T-cell (primary cell): ENCODE measurements at regions not wholly inside any gene's neighbourhood (a gene's known extent, or its start where the extent isn't known, plus 50 kb on each side); places are given as distances from the start of the nearest gene placed in this dataset.

Experiments
- ATAC-seq, 4 experiments: fragments of 200-7000 bp in 3 of 4; fragments of 150-1000 bp in 1 of 4; cut with Tn5 transposase; replicated peaks in 1 of 4; 1 replicate in 3 of 4; 2 replicates in 1 of 4; pipeline ENCODE4 v1.10.0; 2021; ENCODE audit warnings: moderate library complexity in 3 of 4, mild to moderate bottlenecking in 2 of 4, moderate number of reproducible peaks in 1 of 4
- CTCF ChIA-PET, 2 donors: fragments of 300-600 bp; sonication (Branson Sonifier 250); formaldehyde crosslinking; loops; one replicate each; lab custom pipeline; 2022; ENCODE audit warnings: antibody characterized with exemption in 2 of 2; lab: Charles Lee
- POLR2A ChIA-PET, 2 donors: fragments of 300-600 bp; sonication (Branson Sonifier 250); formaldehyde crosslinking; loops; one replicate each; lab custom pipeline; 2022; ENCODE audit warnings: antibody characterized with exemption in 2 of 2; lab: Charles Lee
- DNase-seq, 35 experiments: peaks; one replicate each; pipeline versions ENCODE4 v3.0.0 to v3.0.0-alpha.2; 2013 to 2023
- H3K27ac ChIP-seq: one replicate; pipeline ENCODE4 v1.5.1; 2013; ENCODE audit warnings: low read length
- H3K27me3 ChIP-seq, 2 experiments: replicated peaks in 1 of 2; 1 replicate in 1 of 2; 2 replicates in 1 of 2; pipeline versions ENCODE4 v1.6.1 to v1.7.0; 2013; ENCODE audit warnings: low read length in 1 of 2, mixed read lengths in 1 of 2; ENCODE audit not compliant: control insufficient read depth in 2 of 2, insufficient read depth in 2 of 2; ENCODE audit errors: extremely low read depth in 1 of 2
- H3K36me3 ChIP-seq, 2 donors: 1 replicate in 1 of 2; 2 replicates in 1 of 2; pipeline versions ENCODE4 v1.6.1 to v1.7.0; 2013; ENCODE audit warnings: low read length in 1 of 2; ENCODE audit not compliant: control insufficient read depth in 2 of 2, insufficient read depth in 1 of 2; ENCODE audit errors: extremely low read depth in 1 of 2
- H3K4me1 ChIP-seq, 2 experiments: 1 replicate in 1 of 2; 2 replicates in 1 of 2; pipeline versions ENCODE4 v1.6.1 to v1.7.0; 2013; ENCODE audit warnings: low read length in 2 of 2, mixed read lengths in 1 of 2; ENCODE audit not compliant: insufficient read depth in 2 of 2, control insufficient read depth in 1 of 2; ENCODE audit errors: extremely low read depth in 1 of 2
- H3K4me3 ChIP-seq, 2 donors: 1 replicate in 1 of 2; 2 replicates in 1 of 2; pipeline versions ENCODE4 v1.5.1 to v1.7.0; 2013; ENCODE audit warnings: mild to moderate bottlenecking in 2 of 2, low read length in 1 of 2, moderate library complexity in 1 of 2; ENCODE audit not compliant: control insufficient read depth in 1 of 2; ENCODE audit errors: extremely low read depth in 1 of 2
- H3K9me3 ChIP-seq: 2 replicates; pipeline ENCODE4 v1.7.0; 2013
- H3K27ac Mint-ChIP-seq, 2 donors: one replicate each; pipeline ENCODE4 v1.8.0; 2020 to 2021; ENCODE audit warnings: mild to moderate bottlenecking in 2 of 2, mixed read lengths in 2 of 2
- H3K27me3 Mint-ChIP-seq, 2 donors: one replicate each; pipeline ENCODE4 v1.8.0; 2021 to 2022; ENCODE audit warnings: mixed read lengths in 2 of 2
- H3K36me3 Mint-ChIP-seq: one replicate; pipeline ENCODE4 v1.8.0; 2021; ENCODE audit warnings: mixed read lengths
- H3K4me1 Mint-ChIP-seq, 3 donors: one replicate each; pipeline ENCODE4 v1.8.0; 2020 to 2022; ENCODE audit warnings: mixed read lengths in 3 of 3, mild to moderate bottlenecking in 1 of 3
- H3K4me3 Mint-ChIP-seq, 3 donors: one replicate each; pipeline ENCODE4 v1.8.0; 2020 to 2022; ENCODE audit warnings: mild to moderate bottlenecking in 3 of 3, mixed read lengths in 3 of 3, moderate library complexity in 3 of 3
- H3K9me3 Mint-ChIP-seq, 3 donors: one replicate each; pipeline ENCODE4 v1.8.0; 2020 to 2022; ENCODE audit warnings: mixed read lengths in 3 of 3
- WGBS: methylation state at CpG from one replicate; pipeline ENCODE4 v1.1.5; 2013; ENCODE audit warnings: missing lambda C conversion rate; ENCODE audit not compliant: insufficient coverage; 5-methylcytosine and 5-hydroxymethylcytosine counted together

DNA sequence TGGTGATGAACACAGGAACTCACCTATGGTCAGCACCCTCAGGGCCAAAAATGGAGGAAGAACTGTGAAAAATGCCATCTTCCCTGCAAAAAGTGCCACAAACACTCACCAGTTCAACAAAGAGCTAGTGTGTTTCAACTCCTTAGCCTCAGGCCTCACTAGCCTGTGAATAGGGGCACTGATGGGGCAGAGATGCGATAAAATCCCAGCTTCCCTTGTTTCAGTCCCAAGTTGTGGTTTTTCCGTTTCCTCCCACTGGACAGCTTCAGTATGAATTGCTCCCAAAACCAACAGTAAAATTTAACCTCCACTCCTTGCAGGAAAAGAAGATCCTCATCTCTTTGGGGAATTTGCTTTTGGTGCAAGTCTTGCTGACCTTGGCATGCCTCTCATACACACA, 117.4 kb upstream of the ADAMTS9 start:
- H3K36me3 Mint-ChIP-seq: no peaks in the 10 kb centered on the region
- no peaks in the 10 kb centered on the region for H3K36me3 ChIP-seq
- no peaks in the 10 kb centered on the region for H3K27me3 Mint-ChIP-seq
- no peaks in the 10 kb centered on the region for H3K27me3 ChIP-seq
- no CpG with 5 or more reads among the region's 2 CpGs for WGBS
- no peak overlapping the region for H3K27ac ChIP-seq
- no peaks in the 10 kb centered on the region for H3K4me1 Mint-ChIP-seq
- H3K9me3 Mint-ChIP-seq: peaks cover 0 to 11% (median 0%) of the 10 kb centered on the region in 3 donors
- ChIA-PET POLR2A (no interaction called here), CTCF (no interaction called here)
- no peak overlapping the region for H3K27ac Mint-ChIP-seq
- ATAC-seq (no peak), DNase-seq (no peak)
- no peaks in the 10 kb centered on the region for H3K4me1 ChIP-seq
- H3K4me3 ChIP-seq: no peak overlapping the region
- no peak overlapping the region for H3K4me3 Mint-ChIP-seq
- H3K9me3 ChIP-seq: no peaks in the 10 kb centered on the region

DNA sequence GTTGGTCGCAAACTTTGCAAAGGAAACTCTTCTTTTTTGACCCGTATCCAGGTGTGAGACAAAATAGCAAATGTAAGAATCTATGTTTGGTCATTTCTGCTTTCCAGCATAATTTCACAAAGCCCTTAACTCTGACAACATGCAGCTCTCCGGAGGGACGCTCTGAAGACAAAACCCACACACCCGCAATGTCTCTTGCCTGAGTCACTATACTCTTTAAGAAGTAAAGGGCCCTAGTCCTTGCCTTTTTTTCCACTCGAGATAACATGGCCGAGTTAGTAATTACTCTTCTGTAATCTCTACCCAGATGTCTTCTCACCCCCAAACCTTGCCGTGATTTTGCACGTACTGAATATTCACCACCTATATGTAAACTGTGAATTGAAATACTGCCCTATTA, 115.7 kb upstream of the ADAMTS9 start:
- H3K9me3 Mint-ChIP-seq: peaks cover 0 to 11% (median 0%) of the 10 kb centered on the region in 3 donors
- no peak overlapping the region for H3K4me3 Mint-ChIP-seq
- no peaks in the 10 kb centered on the region for H3K36me3 Mint-ChIP-seq
- H3K9me3 ChIP-seq: no peaks in the 10 kb centered on the region
- POLR2A ChIA-PET: no interaction called here
- H3K4me1 Mint-ChIP-seq: no peaks in the 10 kb centered on the region
- no peak for DNase-seq
- no peaks in the 10 kb centered on the region for H3K27me3 ChIP-seq
- no peak for ATAC-seq
- CTCF ChIA-PET: no interaction called here
- H3K27ac ChIP-seq: no peak overlapping the region
- H3K4me1 ChIP-seq: no peaks in the 10 kb centered on the region
- WGBS: 90% methylated on average over 5 of the region's 9 CpGs
- H3K27ac Mint-ChIP-seq: no peak overlapping the region
- no peaks in the 10 kb centered on the region for H3K27me3 Mint-ChIP-seq
- no peak overlapping the region for H3K4me3 ChIP-seq
- no peaks in the 10 kb centered on the region for H3K36me3 ChIP-seq

DNA sequence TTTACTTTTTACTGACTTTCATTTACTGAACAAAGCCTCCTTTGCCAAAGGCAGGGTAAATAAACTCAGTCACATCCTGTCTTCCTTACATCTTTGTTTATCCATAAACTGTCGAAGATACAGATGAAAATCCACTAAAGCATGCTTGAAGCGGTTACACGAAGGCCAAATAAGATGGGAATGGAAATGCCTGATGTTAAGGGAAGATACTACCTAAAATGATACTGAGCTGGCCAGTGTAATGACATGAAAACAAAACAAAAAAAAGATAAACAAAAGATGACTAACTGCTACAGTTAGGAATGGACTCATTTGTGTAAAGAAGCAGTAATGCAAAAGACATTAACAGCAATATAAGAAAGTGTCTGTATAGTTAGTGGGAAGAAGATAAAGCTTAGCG, 114.7 kb upstream of the ADAMTS9 start:
- DNase-seq: no peak
- Mint-ChIP-seq H3K27me3 (no peaks in the 10 kb centered on the region), H3K9me3 (peaks cover 0 to 8% (median 0%) of the 10 kb centered on the region in 3 donors), H3K36me3 (no peaks in the 10 kb centered on the region), H3K27ac (no peak overlapping the region), H3K4me3 (no peak overlapping the region), H3K4me1 (no peaks in the 10 kb centered on the region)
- POLR2A ChIA-PET: interaction anchor here in 1 of 2 donors (0.5 kb wide), 1 partner anchor 119 kb away, joined by 3 read pairs; no protein-coding TSS in a partner anchor
- no peak for ATAC-seq
- H3K27ac ChIP-seq: no peak overlapping the region
- no peaks in the 10 kb centered on the region for H3K27me3 ChIP-seq
- no CpG with 5 or more reads among the region's 4 CpGs for WGBS
- no peaks in the 10 kb centered on the region for H3K4me1 ChIP-seq
- CTCF ChIA-PET: no interaction called here
- H3K9me3 ChIP-seq: no peaks in the 10 kb centered on the region
- H3K36me3 ChIP-seq: no peaks in the 10 kb centered on the region
- no peak overlapping the region for H3K4me3 ChIP-seq

DNA sequence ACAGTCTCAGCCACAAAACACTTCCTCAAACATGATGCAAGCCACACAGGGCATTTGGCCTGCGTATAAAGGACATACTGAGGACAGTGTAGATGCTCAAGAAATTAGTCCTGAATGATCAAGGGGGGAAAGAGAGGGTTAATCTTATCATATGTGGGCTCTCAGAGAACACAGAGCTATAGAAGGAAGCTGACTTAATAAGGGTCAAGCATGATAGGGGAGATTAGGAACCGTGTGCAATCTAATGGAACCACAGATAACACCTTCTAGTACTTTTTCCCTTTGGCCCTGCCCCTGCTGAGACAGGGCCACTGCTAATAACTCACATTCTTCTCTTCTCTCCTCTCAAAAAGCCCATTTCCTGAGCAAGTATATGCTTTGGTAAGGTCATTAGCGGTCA, 114.1 kb upstream of the ADAMTS9 start:
- Mint-ChIP-seq H3K27ac (no peak overlapping the region), H3K36me3 (no peaks in the 10 kb centered on the region), H3K4me3 (no peak overlapping the region), H3K27me3 (no peaks in the 10 kb centered on the region), H3K9me3 (peaks cover 0 to 4% (median 0%) of the 10 kb centered on the region in 3 donors), H3K4me1 (no peaks in the 10 kb centered on the region)
- no peaks in the 10 kb centered on the region for H3K4me1 ChIP-seq
- no peaks in the 10 kb centered on the region for H3K36me3 ChIP-seq
- no peak overlapping the region for H3K27ac ChIP-seq
- CTCF ChIA-PET: interaction anchor here in 1 of 2 donors (0.6 kb wide), 1 partner anchor 20 kb away, joined by 3 read pairs; no protein-coding TSS in a partner anchor
- H3K9me3 ChIP-seq: no peaks in the 10 kb centered on the region
- no peak for DNase-seq
- ATAC-seq: no peak
- no peak overlapping the region for H3K4me3 ChIP-seq
- 86% methylated on average over 1 of the region's 3 CpGs for WGBS
- no peaks in the 10 kb centered on the region for H3K27me3 ChIP-seq
- POLR2A ChIA-PET: no interaction called here

DNA sequence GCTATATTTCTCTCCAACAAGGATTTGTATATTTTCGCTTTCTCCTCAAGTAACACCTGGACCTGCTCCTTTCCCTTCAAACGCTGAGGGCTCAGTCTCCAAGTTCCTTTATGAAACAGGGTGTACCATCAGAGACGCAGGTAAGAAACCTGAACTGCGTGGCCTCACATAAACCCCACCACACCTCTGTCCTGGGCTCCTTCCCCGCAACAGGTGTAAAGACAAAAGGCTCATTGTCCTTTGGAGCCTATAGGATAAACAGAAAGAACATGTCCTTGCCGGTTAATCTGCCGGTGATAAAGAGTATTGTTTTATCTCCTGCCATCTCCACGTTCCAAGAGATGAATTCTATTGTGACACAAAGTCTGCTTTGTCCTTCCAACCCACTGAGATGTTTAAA, 111.8 kb upstream of the ADAMTS9 start:
- H3K27me3 ChIP-seq: no peaks in the 10 kb centered on the region
- DNase-seq (no peak), ATAC-seq (no peak)
- H3K9me3 ChIP-seq: no peaks in the 10 kb centered on the region
- no peaks in the 10 kb centered on the region for H3K36me3 Mint-ChIP-seq
- no peaks in the 10 kb centered on the region for H3K36me3 ChIP-seq
- 87% methylated on average over 3 of the region's 8 CpGs for WGBS
- ChIA-PET CTCF (no interaction called here), POLR2A (no interaction called here)
- H3K27me3 Mint-ChIP-seq: no peaks in the 10 kb centered on the region
- H3K4me1 ChIP-seq: no peaks in the 10 kb centered on the region
- H3K27ac ChIP-seq: no peak overlapping the region
- H3K27ac Mint-ChIP-seq: no peak overlapping the region
- no peaks in the 10 kb centered on the region for H3K4me1 Mint-ChIP-seq
- no peak overlapping the region for H3K4me3 ChIP-seq
- H3K9me3 Mint-ChIP-seq: no peaks in the 10 kb centered on the region
- no peak overlapping the region for H3K4me3 Mint-ChIP-seq

DNA sequence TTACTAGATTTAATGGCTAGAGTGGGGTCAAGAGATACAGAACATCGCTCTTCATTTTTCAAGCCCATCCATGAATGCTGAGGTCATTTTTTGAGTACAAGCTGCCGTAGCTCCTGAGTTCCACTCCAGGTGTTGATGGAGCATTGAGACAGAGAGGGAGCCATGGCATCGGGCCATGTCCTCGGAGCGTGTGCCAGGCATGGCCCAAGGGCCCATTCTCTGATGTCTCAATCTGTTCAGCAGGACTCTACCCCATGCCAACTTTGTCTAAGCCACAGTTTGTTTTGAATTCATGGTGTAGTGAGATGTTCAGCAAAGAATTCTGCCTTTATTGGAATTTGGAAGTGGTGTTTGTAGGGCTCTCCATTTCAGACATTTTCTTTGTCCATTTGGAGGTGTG, 110.5 kb upstream of the ADAMTS9 start:
- Histone ChIP-seq H3K4me3 (no peak overlapping the region), H3K27ac (no peak overlapping the region), H3K27me3 (no peaks in the 10 kb centered on the region), H3K4me1 (no peaks in the 10 kb centered on the region), H3K36me3 (no peaks in the 10 kb centered on the region), H3K9me3 (no peaks in the 10 kb centered on the region)
- Mint-ChIP-seq H3K36me3 (no peaks in the 10 kb centered on the region), H3K4me1 (no peaks in the 10 kb centered on the region), H3K9me3 (no peaks in the 10 kb centered on the region), H3K27me3 (no peaks in the 10 kb centered on the region), H3K27ac (no peak overlapping the region), H3K4me3 (no peak overlapping the region)
- POLR2A ChIA-PET: no interaction called here
- 89% methylated on average over 4 of the region's 5 CpGs for WGBS
- DNase-seq (no peak), ATAC-seq (no peak)
- CTCF ChIA-PET: no interaction called here
